H1 (cell line): ENCODE measurements at regions not wholly inside any gene's neighbourhood (a gene's known extent, or its start where the extent isn't known, plus 50 kb on each side); places are given as distances from the start of the nearest gene placed in this dataset.

Source experiments
- CTCF ChIA-PET: fragments of 300-600 bp; sonication (Branson Sonifier 250); formaldehyde crosslinking; loops from one replicate; lab custom pipeline; 2021; ENCODE audit not compliant: partially characterized antibody; lab: Charles Lee
- POLR2A ChIA-PET: fragments of 300-600 bp; sonication (Branson Sonifier 250); formaldehyde crosslinking; loops from one replicate; lab custom pipeline; 2021; ENCODE audit warnings: inconsistent platforms; ENCODE audit not compliant: partially characterized antibody; lab: Charles Lee
- DNase-seq, 2 experiments: peaks; one replicate each; pipeline versions ENCODE4 v3.0.0 to v3.0.0-alpha.2; 2010 to 2022; ENCODE audit warnings: low spot score in 2 of 2, low read depth in 1 of 2, mixed read lengths in 1 of 2
- FAIRE-seq: peaks from 2 replicates; lab custom pipeline; 2011; peaks lifted over from hg19 to GRCh38; lab: Jason Lieb, UNC
- H2AFZ ChIP-seq: 2 replicates; pipeline ENCODE4 v1.8.1; 2012; ENCODE audit warnings: low read length, inconsistent platforms
- H2AK5ac ChIP-seq: 2 replicates; pipeline ENCODE4 v1.6.1; 2013; ENCODE audit warnings: low read depth, low read length
- H2BK120ac ChIP-seq: replicated peaks from 2 replicates; pipeline ENCODE3; 2013; ENCODE audit warnings: low read depth, low read length, inconsistent platforms
- H2BK12ac ChIP-seq: 2 replicates; pipeline ENCODE4 v1.6.1; 2013; ENCODE audit warnings: low read depth, low read length
- H2BK15ac ChIP-seq: 2 replicates; pipeline ENCODE4 v1.6.1; 2013; ENCODE audit warnings: low read length
- H2BK20ac ChIP-seq: 2 replicates; pipeline ENCODE4 v1.6.1; 2013; ENCODE audit warnings: low read length
- H2BK5ac ChIP-seq: 2 replicates; pipeline ENCODE4 v1.6.1; 2013; ENCODE audit warnings: low read depth, low read length
- H3K14ac ChIP-seq: 2 replicates; pipeline ENCODE4 v1.6.1; 2013; ENCODE audit warnings: inconsistent platforms; ENCODE audit not compliant: insufficient read length
- H3K18ac ChIP-seq: 2 replicates; pipeline ENCODE4 v1.6.1; 2013; ENCODE audit warnings: low read length; ENCODE audit errors: extremely low read depth
- H3K23ac ChIP-seq: 2 replicates; pipeline ENCODE4 v1.6.1; 2013; ENCODE audit warnings: inconsistent platforms; ENCODE audit not compliant: insufficient read length
- H3K23me2 ChIP-seq: 2 replicates; pipeline ENCODE4 v1.6.1; 2013; ENCODE audit warnings: low read depth, low read length
- H3K27ac ChIP-seq: 2 replicates; pipeline ENCODE4 v1.6.1; 2011; ENCODE audit warnings: low read depth, low read length, inconsistent platforms
- H3K27me3 ChIP-seq, 4 experiments: replicated peaks in 1 of 4; 1 replicate in 1 of 4; 2 replicates in 3 of 4; pipeline versions ENCODE4 v1.6.1 to v1.8.1; 2011 to 2013; ENCODE audit warnings: low read length in 3 of 4, mild to moderate bottlenecking in 3 of 4, inconsistent platforms in 2 of 4, mixed read lengths in 2 of 4, moderate library complexity in 1 of 4; ENCODE audit not compliant: control insufficient read depth in 3 of 4, insufficient read depth in 3 of 4; ENCODE audit errors: extremely low read depth in 1 of 4
- H3K36me3 ChIP-seq, 4 experiments: 2 replicates each; pipeline versions ENCODE4 v1.6.1 to v1.8.1; 2011 to 2013; ENCODE audit warnings: mild to moderate bottlenecking in 4 of 4, low read length in 3 of 4, moderate library complexity in 2 of 4, control low read depth in 1 of 4, inconsistent platforms in 1 of 4; ENCODE audit not compliant: insufficient read depth in 4 of 4, control insufficient read depth in 2 of 4
- H3K4ac ChIP-seq: replicated peaks from 2 replicates; pipeline ENCODE3; 2013; ENCODE audit warnings: low read length, low read depth, mixed read lengths, inconsistent platforms; ENCODE audit not compliant: insufficient read length
- H3K4me1 ChIP-seq, 4 experiments: replicated peaks in 1 of 4; 1 replicate in 1 of 4; 2 replicates in 3 of 4; pipeline versions ENCODE4 v1.6.1 to v1.8.1; 2011 to 2013; ENCODE audit warnings: low read length in 3 of 4, inconsistent platforms in 2 of 4, mixed read lengths in 1 of 4; ENCODE audit not compliant: insufficient read depth in 4 of 4, control insufficient read depth in 3 of 4
- H3K4me2 ChIP-seq, 2 experiments: 2 replicates each; pipeline versions ENCODE4 v1.6.1 to v1.8.1; 2011 to 2013; ENCODE audit warnings: low read depth in 2 of 2, low read length in 2 of 2, control low read depth in 1 of 2, inconsistent platforms in 1 of 2, mild to moderate bottlenecking in 1 of 2; ENCODE audit not compliant: insufficient read depth in 1 of 2
- H3K4me3 ChIP-seq, 4 experiments: fragments of 200-600, 300-600 bp in 1 of 4; sonication (generic), shearing (Covaris generic), sonication (Bioruptor Twin) in 1 of 4; 2 replicates each; pipeline versions ENCODE4 v1.5.1 to v1.8.1; 2011 to 2016; ENCODE audit warnings: low read length in 4 of 4, low read depth in 3 of 4, control low read depth in 2 of 4, inconsistent platforms in 2 of 4, mild to moderate bottlenecking in 2 of 4, mixed read lengths in 1 of 4, moderate library complexity in 1 of 4; ENCODE audit not compliant: insufficient read depth in 2 of 4; ENCODE audit errors: extremely low read depth in 1 of 4
- H3K56ac ChIP-seq: replicated peaks from 2 replicates; pipeline ENCODE3; 2013; ENCODE audit warnings: low read depth, mild to moderate bottlenecking, mixed read lengths, low read length, inconsistent platforms; ENCODE audit not compliant: insufficient read length
- H3K79me1 ChIP-seq: 2 replicates; pipeline ENCODE4 v1.6.1; 2013; ENCODE audit warnings: low read depth, low read length, control low read depth
- H3K79me2 ChIP-seq, 2 experiments: 2 replicates each; pipeline versions ENCODE4 v1.6.1 to v1.8.1; 2012 to 2013; ENCODE audit warnings: low read length in 2 of 2, mild to moderate bottlenecking in 2 of 2, inconsistent platforms in 1 of 2; ENCODE audit not compliant: insufficient read depth in 2 of 2, control insufficient read depth in 1 of 2
- H3K9ac ChIP-seq, 4 experiments: replicated peaks in 1 of 4; 1 replicate in 1 of 4; 2 replicates in 3 of 4; pipeline versions ENCODE4 v1.6.1 to v1.8.1; 2011 to 2013; ENCODE audit warnings: low read depth in 3 of 4, low read length in 3 of 4, control low read depth in 2 of 4, mild to moderate bottlenecking in 2 of 4, moderate library complexity in 2 of 4, inconsistent platforms in 1 of 4; ENCODE audit errors: extremely low read depth in 1 of 4
- H3K9me3 ChIP-seq, 2 experiments: 2 replicates each; pipeline versions ENCODE4 v1.6.1 to v1.8.1; 2012 to 2013; ENCODE audit warnings: mild to moderate bottlenecking in 2 of 2, moderate library complexity in 2 of 2, control low read depth in 1 of 2, inconsistent platforms in 1 of 2, low read depth in 1 of 2, low read length in 1 of 2, mixed read lengths in 1 of 2; ENCODE audit not compliant: insufficient read depth in 2 of 2
- H4K20me1 ChIP-seq, 2 experiments: replicated peaks in 1 of 2; 2 replicates each; pipeline versions ENCODE3 to v1.8.1; 2011 to 2013; ENCODE audit warnings: inconsistent platforms in 2 of 2, low read length in 2 of 2, mild to moderate bottlenecking in 1 of 2; ENCODE audit not compliant: insufficient read depth in 2 of 2, control insufficient read depth in 1 of 2
- H4K5ac ChIP-seq: 2 replicates; pipeline ENCODE4 v1.6.1; 2013; ENCODE audit warnings: low read length, low read depth, mixed read lengths, inconsistent platforms; ENCODE audit not compliant: insufficient read length
- H4K8ac ChIP-seq: 2 replicates; pipeline ENCODE4 v1.8.0; 2013; ENCODE audit warnings: mild to moderate bottlenecking, moderate library complexity, low read length, inconsistent platforms; ENCODE audit not compliant: insufficient read depth; ENCODE audit errors: extremely low read depth
- H4K91ac ChIP-seq: replicated peaks from 2 replicates; pipeline ENCODE3; 2013; ENCODE audit warnings: low read length, mixed read lengths, inconsistent platforms; ENCODE audit not compliant: insufficient read length
- BRCA1 ChIP-seq: IDR thresholded peaks from 2 replicates; pipeline ENCODE4 v1.6.1; 2012; ENCODE audit warnings: low read depth, low read length, improper control_type of control experiment
- CHD1 ChIP-seq: IDR thresholded peaks from 2 replicates; pipeline ENCODE4 v1.6.1; 2012; ENCODE audit warnings: low read depth, low read length, improper control_type of control experiment
- EP300 ChIP-seq, 2 experiments: IDR thresholded peaks; 1 replicate in 1 of 2; 2 replicates in 1 of 2; pipeline ENCODE4 v1.6.1; 2011 to 2012; ENCODE audit warnings: low read depth in 2 of 2, low read length in 2 of 2, mild to moderate bottlenecking in 2 of 2, borderline replicate concordance in 1 of 2, inconsistent platforms in 1 of 2, moderate library complexity in 1 of 2
- EZH2 ChIP-seq: fragments of 200-600 bp; sonication (generic); IDR thresholded peaks from 2 replicates; pipeline ENCODE4 v1.7.1; 2012; ENCODE audit warnings: low read depth, mild to moderate bottlenecking, moderate library complexity, low read length, inconsistent platforms; ENCODE audit not compliant: severe bottlenecking
- HDAC2 ChIP-seq, 2 experiments: fragments of 300-600 bp in 1 of 2; sonication (generic) in 1 of 2; IDR thresholded peaks; 2 replicates each; pipeline ENCODE4 v1.6.1; 2011 to 2012; ENCODE audit warnings: low read depth in 2 of 2, low read length in 2 of 2, mild to moderate bottlenecking in 2 of 2, moderate library complexity in 2 of 2, borderline replicate concordance in 1 of 2, inconsistent platforms in 1 of 2
- NANOG ChIP-seq: IDR thresholded peaks from 2 replicates; pipeline ENCODE4 v1.6.1; 2011; ENCODE audit warnings: low read length, low read depth, mild to moderate bottlenecking, inconsistent platforms; ENCODE audit not compliant: insufficient read depth, poor library complexity, severe bottlenecking
- PHF8 ChIP-seq: fragments of 200-600 bp; sonication (generic); conservative IDR thresholded peaks from 2 replicates; pipeline ENCODE4 v1.7.1; 2012; ENCODE audit warnings: low read depth, mild to moderate bottlenecking, inconsistent platforms, low read length, moderate library complexity
- POLR2AphosphoS5 ChIP-seq: IDR thresholded peaks from 2 replicates; pipeline ENCODE4 v1.6.1; 2011; ENCODE audit warnings: low read depth, low read length
- RAD21 ChIP-seq, 2 experiments: IDR thresholded peaks in 1 of 2; conservative IDR thresholded peaks in 1 of 2; 2 replicates each; pipeline ENCODE4 v1.6.1; 2011; ENCODE audit warnings: low read depth in 2 of 2, low read length in 2 of 2, improper control_type of control experiment in 1 of 2, inconsistent platforms in 1 of 2, mild to moderate bottlenecking in 1 of 2, moderate library complexity in 1 of 2
- SAP30 ChIP-seq: fragments of 300-600 bp; sonication (generic); IDR thresholded peaks from 2 replicates; pipeline ENCODE4 v1.7.1; 2012; ENCODE audit warnings: low read length, moderate library complexity, mild to moderate bottlenecking, inconsistent platforms; ENCODE audit not compliant: insufficient read depth, insufficient replicate concordance
- SP1 ChIP-seq: IDR thresholded peaks from 2 replicates; pipeline ENCODE4 v1.6.1; 2011; ENCODE audit warnings: low read depth, low read length
- TAF7 ChIP-seq: optimal IDR thresholded peaks from 2 replicates; pipeline ENCODE3; 2011; ENCODE audit warnings: low read depth, mild to moderate bottlenecking, inconsistent platforms, low read length, moderate library complexity, borderline replicate concordance
- TBP ChIP-seq: IDR thresholded peaks from 2 replicates; pipeline ENCODE4 v1.6.1; 2011; ENCODE audit warnings: low read depth, low read length, improper control_type of control experiment
- TEAD4 ChIP-seq: IDR thresholded peaks from 2 replicates; pipeline ENCODE4 v1.6.1; 2012; ENCODE audit warnings: low read depth, low read length, inconsistent platforms, mixed read lengths
- WGBS, 2 experiments: shearing (Covaris generic) in 1 of 2; methylation state at CpG; one replicate each; pipeline versions ENCODE4 v1.1.6 to v1.1.7; 2013 to 2015; ENCODE audit warnings: low lambda C conversion rate in 2 of 2, mixed read lengths in 2 of 2, inconsistent platforms in 1 of 2, low coverage in 1 of 2, missing lambda C conversion rate in 1 of 2; ENCODE audit not compliant: insufficient replicate concordance in 2 of 2, insufficient coverage in 1 of 2, insufficient read length in 1 of 2; ENCODE audit errors: extremely low coverage in 1 of 2, missing lambda C conversion rate in 1 of 2; 5-methylcytosine and 5-hydroxymethylcytosine counted together

GRCh38 chr17:63109661-63110060, 143.6 kb downstream of the TANC2 start:
- Histone ChIP-seq H3K23me2 (no peaks in the 10 kb centered on the region), H3K4ac (no peak overlapping the region), H2BK120ac (no peak overlapping the region), H2AFZ (no peak overlapping the region), H2AK5ac (no peak overlapping the region), H3K79me1 (no peaks in the 10 kb centered on the region), H3K23ac (no peak overlapping the region), H4K20me1 (no peaks in the 10 kb centered on the region), H3K27me3 (no peaks in the 10 kb centered on the region), H4K8ac (no peak overlapping the region), H3K56ac (no peak overlapping the region), H2BK15ac (no peak overlapping the region), H3K79me2 (no peaks in the 10 kb centered on the region), H4K5ac (no peak overlapping the region), H3K4me1 (no peaks in the 10 kb centered on the region), H2BK12ac (no peak overlapping the region), H2BK20ac (no peak overlapping the region), H3K14ac (no peak overlapping the region), H3K36me3 (no peaks in the 10 kb centered on the region), H2BK5ac (no peak overlapping the region), H3K18ac (no peak overlapping the region), H3K4me3 (no peak overlapping the region), H3K9ac (no peak overlapping the region), H4K91ac (no peak overlapping the region), H3K27ac (no peak overlapping the region), H3K4me2 (no peak overlapping the region), H3K9me3 (no peaks in the 10 kb centered on the region)
- CTCF ChIA-PET = interaction anchor here (0.6 kb wide), 1 partner anchor 89 kb away, joined by 3 read pairs; no protein-coding TSS in a partner anchor
- POLR2A ChIA-PET = no interaction called here
- FAIRE-seq (no peak), DNase-seq (no peak)
- 88% methylated on average over 2 of the region's 2 CpGs; no CpG with 5 or more reads in 1 of the 2 experiments for WGBS, 2 experiments
- no peak for TF ChIP-seq PHF8
- TF ChIP-seq CHD1 = no peak
- TF ChIP-seq RAD21 (IDR thresholded peaks at IDR 0.05 in 1 of 2, conservative IDR thresholded peaks at IDR 0.05 in 1 of 2; ENCODE audit: low read depth in 2 of 2, low read length in 2 of 2) = no peak
- no peak for TF ChIP-seq TEAD4
- no peak for TF ChIP-seq NANOG
- TF ChIP-seq EZH2 = no peak
- no peak for TF ChIP-seq POLR2AphosphoS5
- no peak for TF ChIP-seq HDAC2 (IDR thresholded peaks at IDR 0.05; ENCODE audit: borderline replicate concordance in 1 of 2, low read depth in 2 of 2, low read length in 2 of 2)
- TF ChIP-seq TAF7 = no peak
- no peak for TF ChIP-seq SAP30
- no peak for TF ChIP-seq EP300 (IDR thresholded peaks at IDR 0.05; ENCODE audit: borderline replicate concordance in 1 of 2, low read depth in 2 of 2, low read length in 2 of 2)
- no peak for TF ChIP-seq SP1
- no peak for TF ChIP-seq BRCA1
- no peak for TF ChIP-seq TBP
